ENCODE measurements at regions not wholly inside any gene's neighbourhood (a gene's known extent, or its start where the extent isn't known, plus 50 kb on each side); places are given as distances from the start of the nearest gene placed in this dataset.

DNA sequence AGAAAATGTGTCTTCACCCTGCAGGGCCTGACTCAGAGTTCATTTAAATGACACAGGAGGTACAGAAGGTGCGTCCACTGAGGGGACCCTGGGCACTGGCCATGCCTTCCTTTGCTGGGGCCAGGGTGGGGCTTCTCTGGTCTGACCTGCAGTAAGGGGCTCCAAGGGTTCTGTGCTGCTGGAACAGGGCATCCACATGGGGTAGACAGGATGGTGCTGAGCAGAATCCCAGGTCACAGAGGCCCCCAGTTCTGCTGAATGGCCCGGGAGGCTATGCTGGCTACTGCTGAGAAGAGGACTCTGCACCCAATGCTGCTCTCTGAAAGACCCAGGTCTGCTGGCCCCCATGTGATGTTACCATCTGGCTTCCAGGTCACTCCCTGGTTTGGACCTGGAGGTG, 150.4 kb upstream of the GGTLC1 start:
- DNase-seq (ENCODE audit: low read depth), result no peak

DNA sequence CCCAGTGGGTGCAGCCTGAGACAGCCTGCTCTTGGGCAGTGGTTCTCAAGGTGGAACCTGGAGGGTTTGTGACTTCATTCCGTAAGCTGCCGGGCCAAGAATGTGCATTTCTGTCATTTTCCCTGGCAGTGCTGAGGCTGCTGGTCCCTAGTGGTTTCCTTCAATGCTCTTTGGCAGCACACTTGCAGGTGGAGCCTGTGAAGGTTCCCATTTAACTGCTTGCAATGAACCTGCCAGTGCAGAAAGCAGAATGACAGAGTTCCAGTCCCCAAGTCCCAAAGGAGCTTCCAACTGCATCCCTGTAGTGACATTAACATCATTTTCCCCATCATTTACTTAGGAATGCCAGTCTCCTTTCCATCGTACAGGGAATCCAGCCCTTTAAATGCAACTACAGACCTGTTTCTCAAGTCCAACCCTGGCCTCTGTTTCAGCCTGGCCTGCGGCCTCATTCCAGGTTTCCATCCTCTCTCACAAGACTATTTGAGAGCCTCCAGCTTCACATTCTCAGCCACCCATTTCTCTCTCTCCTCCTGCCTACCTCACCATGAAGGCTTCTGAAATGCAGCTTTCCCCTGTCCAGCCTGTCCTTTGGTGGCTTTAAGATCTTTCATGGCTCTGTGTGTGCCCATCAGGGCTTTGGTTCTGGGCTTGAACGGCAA, 149.7 kb upstream of the GGTLC1 start:
- no peak for DNase-seq (ENCODE audit: low read depth)

DNA sequence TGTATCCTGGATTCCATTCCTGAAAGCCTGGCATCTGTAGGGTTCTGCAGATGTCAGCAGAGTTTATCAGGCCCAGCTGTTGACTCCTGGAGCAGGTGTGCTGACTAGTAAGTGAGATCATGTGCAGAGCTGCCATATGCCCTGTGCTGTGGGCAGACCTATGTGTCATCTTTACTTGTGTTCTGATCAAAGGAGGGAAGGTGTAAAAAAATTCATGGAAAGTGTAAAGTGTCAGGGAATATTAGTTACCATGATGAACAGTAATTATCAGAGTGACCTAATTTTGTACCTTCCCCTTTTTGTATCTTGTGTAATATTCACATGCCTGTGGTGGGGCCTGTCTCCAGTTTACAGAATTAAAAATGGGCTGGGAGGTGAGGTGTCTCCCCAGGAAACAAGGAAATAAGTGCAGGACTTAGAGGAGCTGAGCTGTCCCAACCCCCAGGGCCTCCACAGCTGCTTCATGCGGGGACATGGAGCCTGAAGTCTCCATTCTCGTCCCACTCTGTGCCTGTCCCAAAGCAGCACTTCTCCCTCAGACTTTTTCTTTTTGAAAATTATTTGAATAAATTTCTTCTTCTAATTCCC, 148.2 kb upstream of the GGTLC1 start:
- DNase-seq (ENCODE audit: low read depth), result no peak

DNA sequence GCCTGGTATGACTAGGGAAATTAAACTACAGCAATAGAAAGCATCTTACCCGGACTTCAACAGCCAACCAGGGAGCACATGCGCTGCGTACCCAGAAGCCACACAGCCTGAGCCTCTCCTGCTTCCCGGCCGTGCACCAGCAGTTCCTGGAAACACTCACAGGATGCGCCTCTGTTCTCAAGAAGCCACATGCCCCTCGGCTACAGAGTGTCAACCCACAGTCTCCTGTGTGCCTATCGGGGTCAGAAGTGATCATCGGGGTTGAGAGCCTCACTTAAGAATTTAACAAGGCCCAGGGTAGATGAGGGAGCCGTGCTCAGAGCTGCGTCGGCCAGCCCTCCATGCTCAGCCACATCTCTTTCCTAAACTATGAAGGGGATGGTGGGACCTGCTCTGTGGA, 147.2 kb upstream of the GGTLC1 start:
- no peak for DNase-seq (ENCODE audit: low read depth)

DNA sequence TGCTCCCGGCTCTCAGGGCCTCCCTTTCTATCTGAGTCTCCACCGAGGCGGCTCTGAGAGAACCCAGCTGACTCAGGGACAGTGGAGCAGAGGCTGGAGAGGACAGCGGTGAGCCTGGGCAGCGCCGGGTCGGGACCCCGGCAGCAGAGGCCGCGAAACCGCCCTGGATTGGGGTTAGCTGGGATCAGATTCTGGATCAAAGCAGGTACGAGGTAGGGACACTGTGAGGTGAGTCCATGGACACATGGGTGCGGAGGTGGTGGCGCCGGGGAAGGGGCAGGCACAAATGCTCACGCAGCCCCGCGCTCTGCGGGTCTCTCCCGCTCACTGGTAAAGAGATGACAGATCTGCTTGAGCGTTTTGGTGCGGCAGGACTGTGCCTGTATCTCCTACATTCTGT, 146.4 kb upstream of the GGTLC1 start:
- no peak for DNase-seq (ENCODE audit: low read depth)

DNA sequence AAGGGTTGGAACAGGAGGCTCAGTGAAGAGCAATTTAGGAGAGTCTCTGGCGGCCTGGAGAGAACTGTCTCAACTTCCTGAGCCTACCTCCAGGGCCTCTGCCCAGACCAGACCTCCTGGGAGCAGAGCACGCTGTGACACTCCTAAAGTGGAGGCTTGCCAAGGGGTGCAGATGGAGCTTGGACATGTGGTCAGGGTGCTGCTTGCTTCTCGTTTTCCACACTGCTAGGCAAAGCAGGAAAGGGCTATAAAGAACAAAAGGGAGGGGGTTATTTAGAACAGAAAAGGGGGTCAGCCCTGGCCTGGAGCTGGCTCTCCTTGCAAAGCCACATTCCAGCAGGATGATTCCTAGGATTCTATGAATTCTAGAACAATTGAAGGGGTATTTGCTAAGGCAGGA, 145.7 kb upstream of the GGTLC1 start:
- DNase-seq (ENCODE audit: low read depth), result no peak

DNA sequence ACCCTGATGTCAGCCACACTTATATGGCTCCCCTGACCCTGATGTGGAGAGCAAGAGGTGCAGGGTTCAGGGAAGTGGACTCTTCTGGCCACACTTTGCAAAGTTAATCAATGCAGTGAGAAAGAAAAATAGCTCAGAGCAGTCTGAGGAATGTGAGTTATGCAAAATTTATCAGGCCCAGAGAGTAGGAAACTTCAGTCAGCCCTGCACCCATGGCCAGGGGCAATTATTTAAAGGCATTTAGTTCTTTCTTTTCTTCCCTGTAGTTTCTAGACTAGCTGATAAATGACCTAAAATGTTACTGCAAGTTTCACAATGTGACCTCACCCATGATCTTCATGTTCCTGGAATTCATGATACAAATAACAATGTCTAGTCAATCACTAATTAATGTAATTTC, 143.7 kb upstream of the GGTLC1 start:
- DNase-seq (ENCODE audit: low read depth), result no peak

DNA sequence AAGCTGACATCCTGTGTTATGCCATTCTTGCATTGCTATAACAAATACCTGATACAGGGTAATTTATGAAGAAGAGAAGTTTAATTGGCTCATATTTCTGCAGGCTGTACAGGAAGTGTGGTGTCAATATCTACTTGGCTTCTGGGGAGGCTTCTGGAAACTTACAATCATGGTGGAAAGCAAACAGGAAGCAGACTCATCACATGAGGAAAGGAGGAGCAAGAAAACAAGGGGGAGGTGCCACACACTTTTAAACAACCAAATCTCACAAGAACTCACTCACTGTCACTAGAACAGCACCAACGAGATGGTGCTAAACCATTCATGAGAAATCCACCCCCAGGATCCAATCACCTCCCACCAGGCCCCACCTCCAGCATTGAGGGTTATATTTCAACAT, 143.1 kb upstream of the GGTLC1 start:
- no peak for DNase-seq (ENCODE audit: low read depth)

DNA sequence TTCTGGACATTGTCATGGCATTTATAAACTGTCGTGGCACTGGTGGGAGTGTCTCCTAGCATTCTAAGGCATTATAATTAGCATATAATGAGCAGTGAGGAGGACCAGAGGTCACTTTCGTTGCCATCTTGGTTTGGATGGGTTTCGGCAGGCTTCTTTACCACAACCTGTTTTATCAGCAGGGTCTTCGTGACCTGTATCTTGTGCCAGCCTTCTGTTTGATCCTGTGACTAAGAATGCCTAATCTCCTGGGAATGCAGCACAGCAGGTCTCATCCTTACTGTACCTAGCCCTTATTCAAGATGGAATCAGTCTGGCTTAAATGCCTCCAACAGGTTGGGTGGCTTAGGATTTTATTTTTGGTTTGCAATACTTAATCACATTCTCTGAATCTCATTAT, 142.7 kb upstream of the GGTLC1 start:
- DNase-seq (ENCODE audit: low read depth), result no peak

DNA sequence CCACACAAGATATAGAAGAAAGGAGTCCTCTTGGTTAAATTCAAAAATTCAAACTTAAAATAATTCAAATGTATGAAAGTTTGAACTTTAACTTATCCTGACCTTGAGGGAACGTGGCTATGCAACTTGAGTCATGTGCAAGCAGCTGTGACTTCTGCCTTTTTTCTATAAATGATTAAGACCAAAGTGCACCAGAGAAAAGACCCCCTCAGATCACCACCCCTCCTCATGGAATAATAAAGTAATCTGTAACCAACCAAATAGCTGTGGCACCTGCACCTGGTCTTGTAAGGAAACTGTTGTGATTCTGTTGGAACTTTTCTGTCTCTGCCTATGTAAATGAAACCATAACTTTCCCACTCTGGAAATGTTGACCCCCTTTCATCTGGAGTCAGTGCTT, 141.1 kb upstream of the GGTLC1 start:
- no peak for DNase-seq (ENCODE audit: low read depth)

DNA sequence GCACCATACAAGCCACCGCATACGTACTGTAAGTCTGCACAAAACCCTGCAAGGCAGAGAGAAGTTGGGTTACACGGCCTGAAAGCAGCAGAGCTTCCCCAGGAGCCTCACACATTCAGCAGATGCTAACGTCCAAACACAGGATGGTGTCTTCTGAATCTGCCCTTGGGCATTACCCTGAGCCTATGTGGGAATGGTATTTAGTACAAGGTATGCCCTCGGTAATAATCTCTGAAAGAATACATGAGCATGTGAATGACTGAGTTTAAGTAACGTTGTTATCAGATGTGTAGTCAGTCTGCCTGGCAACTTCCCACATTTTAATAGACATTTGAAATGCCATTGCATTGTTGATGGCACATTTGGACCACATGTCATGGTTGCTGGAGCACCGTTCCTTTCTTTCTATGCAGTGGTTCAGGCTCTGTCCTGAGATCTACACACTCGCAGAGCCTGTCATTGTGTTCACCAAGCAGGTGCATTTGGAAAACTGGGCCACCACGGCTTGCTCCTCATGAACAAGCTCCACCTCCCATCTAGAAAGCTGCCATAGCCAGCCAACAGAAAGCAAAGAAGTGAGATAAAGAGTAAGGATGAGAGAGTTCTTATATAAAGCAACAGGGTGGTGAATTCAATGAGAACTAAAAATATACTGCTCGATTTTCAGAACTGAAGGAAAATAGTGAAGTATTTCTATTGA, 136.5 kb upstream of the GGTLC1 start:
- DNase-seq (ENCODE audit: low read depth), result no peak

DNA sequence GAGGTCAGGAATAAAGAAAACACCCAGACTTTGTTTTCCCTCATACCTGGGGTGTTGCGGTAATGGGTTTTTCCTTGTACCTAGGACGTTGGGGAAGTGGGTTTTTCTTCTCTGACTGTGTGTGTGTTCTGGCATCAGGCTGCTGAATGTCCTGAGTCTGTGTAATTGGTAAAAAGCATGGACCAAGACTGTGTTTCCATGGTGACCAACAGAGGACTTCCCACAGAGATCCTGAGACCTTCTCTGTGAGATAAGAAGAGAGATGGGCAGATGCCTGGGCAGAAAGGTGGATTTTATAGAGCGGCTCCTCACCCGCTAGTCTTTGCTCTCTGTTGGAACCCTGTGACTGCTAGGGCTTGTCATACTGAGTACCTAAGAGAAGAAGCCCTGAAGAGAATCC, 135.4 kb upstream of the GGTLC1 start:
- DNase-seq (ENCODE audit: low read depth), result no peak

DNA sequence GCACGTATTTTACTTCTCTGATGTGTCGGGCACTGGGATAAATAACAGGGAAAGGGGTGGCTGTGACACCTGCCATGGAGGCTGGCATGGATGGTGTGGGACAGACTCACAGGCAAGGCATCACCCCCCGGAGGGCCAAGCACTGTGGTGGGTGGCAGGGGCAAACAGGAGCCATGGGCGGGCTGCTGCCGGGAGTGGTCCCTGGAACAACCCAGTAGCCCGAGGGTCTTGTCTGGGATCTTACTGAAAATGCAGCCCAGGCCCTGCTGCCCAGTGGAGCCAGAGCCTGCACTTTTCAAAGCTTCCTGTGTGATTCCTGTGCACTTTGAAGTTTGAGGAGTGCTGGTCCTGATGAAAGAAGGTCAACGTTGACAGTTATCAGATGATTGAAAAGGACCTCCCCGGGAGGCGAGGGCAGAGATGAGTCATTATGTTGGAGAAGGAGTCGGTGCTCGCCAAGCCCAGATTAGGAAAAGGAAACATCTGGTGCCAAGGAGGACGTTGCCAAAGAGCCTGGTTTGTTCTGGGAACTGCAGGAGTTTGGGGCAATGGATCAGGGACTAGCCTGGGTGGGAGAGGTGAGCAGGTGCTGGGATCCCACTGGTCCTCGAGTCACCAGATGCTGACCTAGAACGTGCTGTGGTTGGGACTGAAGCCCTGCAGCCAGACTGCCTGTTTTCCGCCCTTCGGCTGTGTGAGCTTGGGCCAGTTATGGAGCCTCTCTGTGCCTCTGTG, 130.0 kb upstream of the GGTLC1 start:
- DNase-seq (ENCODE audit: low read depth), result no peak

DNA sequence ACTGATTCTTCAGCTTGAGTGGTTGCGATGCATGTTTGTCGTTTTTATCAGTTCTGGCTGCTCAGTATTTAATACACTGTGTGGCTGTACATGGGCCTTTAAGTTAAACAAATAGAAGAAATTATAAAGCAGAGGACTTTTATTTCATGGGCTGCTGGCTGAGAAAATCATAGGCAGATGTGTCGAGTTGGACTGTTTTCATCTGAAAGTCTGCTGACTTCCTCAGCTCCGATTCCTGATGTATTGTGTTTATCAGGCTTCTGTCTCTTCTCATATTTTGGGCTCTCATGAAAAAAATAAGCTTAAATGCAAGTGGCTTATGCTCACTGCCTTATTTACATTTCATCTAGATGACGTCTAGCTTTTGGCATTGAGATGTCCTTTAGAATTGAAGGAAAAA, 129.5 kb upstream of the GGTLC1 start:
- DNase-seq (ENCODE audit: low read depth), result no peak

DNA sequence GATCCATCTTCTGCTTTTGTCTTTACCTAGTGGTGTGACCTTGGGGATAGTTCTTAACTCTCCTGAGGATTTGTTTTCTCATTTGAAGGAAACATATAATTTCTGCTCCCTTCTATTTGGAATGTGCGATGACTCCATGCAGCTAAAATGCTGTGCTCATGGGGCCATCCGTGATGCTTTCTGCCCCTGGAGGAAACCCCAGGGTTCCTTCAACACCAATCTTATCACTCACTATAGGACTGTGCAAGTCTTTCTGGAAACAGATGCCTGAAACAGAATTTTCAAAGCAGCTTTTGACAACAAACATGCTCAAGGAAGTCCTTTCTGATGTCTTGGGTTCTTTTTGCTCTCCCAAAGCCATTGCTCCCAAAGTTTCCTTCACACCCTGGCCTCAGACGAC, 128.8 kb upstream of the GGTLC1 start:
- no peak for DNase-seq (ENCODE audit: low read depth)

DNA sequence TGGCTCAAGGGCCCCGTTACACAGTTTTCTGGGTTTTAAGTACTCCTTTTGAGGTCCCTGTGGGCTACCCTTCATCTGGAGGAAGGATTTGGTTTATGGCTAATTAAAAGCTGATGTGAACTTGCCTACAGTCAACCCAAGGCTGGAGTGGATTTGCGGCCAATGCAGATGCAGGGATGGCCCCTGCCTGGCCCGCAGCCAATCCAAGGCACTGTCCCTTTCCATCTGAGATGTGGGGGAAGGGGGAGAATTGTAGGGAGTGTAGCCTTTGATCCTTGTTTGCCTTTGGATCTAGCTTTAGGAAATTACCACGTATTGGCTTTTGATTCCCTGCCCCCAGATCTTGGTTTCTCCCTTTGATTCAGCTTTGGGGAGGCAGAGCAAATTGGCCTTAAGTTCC, 128.0 kb upstream of the GGTLC1 start:
- no peak for DNase-seq (ENCODE audit: low read depth)

DNA sequence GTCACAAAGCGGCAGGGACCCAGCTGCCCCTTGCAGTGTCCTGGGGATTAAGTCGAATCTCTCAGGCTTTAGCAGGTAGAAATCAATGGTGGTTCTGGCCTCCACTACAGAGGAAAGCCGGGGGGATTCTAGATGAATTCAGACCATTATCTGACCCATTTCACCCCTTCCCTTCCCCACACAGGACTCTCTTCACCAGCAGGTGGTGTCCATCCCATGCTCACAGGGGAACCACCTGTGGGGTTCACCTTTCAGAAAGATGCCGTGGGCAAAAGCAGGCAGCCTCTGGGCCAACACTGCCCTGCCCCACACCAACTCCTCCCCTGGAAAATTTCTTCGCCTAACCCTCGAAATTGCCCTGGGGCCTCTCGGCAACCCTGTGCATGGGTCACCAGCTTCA, 123.8 kb upstream of the GGTLC1 start:
- DNase-seq (ENCODE audit: low read depth), result no peak

DNA sequence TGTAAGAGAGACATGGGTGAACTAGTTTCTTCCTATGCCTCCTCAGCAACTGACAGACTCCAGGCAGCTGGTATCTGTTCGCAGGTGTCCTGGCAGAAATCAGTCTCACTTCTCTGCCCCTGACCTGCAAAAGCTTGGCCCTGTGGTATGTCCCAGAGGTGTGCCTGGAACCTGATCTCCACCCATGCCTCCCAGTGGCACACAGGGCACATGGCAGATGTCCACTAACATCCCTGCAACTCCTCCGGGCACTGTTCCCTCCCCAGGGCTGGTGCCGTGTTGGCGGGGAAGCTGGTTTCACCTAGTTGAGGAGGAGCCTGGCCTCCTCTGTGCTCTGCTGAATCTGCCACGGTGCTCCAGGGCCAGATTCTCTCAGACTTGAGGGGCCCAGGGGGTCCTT, 123.3 kb upstream of the GGTLC1 start:
- DNase-seq (ENCODE audit: low read depth), result no peak

DNA sequence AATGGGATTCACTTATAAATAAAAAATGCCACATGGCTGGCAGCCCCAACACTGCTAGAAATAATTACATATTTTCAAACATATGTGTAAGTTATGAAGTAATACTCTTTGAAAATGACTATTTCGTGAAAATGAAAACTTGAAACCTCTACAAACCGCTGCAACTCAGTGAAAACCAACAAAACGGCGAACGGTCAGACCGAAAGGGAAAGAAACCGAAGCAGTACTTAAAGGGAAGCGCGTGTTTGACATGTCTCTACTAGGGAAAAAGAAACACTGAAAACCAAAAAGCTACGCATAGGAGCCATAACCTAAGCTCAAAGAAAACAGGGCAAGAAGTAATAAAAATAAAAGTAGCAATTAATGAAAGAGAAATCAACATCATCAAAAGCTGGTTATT, 121.0 kb upstream of the GGTLC1 start:
- DNase-seq (ENCODE audit: low read depth), result no peak

DNA sequence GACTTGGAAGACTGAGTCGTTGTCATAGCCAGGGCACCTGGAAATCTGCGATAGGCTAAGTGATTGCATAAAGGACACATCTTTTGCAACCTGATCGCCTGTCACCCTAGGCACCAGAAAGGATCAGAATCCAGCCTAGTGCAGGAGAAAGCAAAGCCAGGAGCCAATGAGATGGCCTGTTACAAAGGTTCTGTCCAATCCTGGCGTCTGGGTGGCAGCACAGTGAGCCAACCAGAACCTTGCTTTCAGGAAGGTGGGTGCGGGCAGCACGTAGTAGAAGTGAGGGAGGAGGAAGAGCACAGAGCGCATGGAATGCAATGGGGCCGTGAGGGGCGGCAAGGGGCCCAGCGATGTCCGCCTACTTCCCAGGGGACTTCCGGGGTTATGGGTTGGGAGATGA, 120.4 kb upstream of the GGTLC1 start:
- no peak for DNase-seq (ENCODE audit: low read depth)

DNA sequence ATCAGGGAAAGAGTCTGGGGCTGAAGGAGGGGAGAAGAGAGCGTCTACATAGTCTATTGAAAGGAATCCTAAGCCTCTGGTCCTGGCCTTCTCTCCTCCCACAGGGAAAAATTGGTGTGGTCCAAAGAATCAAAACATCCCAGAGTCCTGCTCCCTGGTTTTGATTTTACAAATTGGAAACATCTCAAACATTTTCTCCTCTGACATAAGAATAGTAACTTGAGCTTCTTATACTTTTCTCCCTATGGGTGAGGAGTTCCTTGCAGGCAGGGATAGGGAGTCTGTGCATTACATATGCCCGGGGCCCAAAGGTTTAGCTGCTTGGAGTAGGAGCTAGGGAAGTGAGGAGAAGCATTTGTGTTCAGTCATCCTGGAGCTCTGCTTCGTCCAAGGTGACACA, 120.0 kb upstream of the GGTLC1 start:
- no peak for DNase-seq (ENCODE audit: low read depth)

DNA sequence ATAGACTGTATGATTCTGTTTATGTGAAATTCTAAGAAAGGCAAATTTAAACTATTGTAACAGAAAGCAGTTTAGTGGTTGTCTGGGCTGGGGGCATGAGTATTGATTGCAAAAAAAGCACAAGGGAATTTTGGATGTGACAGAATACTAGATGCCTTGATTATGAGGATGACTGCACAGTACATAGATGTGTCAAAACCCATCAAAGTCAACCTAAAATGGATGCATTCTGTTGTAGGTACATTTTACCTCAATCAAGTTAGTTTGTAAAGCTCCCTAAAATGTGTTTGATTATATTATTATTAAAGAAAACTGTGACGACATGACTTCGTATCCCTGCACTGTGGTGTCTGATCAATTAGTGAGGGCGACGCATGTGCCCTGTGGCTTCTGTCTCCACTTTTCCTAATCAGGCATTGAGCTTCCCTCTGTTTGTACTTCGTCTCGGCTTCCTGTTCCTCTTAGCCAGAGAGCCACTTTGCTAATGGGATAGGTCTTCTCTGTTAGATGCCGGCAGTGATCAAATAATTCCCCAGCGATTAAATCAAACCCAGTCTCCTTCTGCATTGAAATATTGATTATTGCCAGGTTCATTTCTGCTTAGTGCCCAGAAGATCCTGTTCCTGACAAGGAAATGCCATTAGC, 118.3 kb upstream of the GGTLC1 start:
- no peak for DNase-seq (ENCODE audit: low read depth)

Measured in T-helper 22 cell (primary cell).